ENCODE measurements at regions not wholly inside any gene's neighbourhood (a gene's known extent, or its start where the extent isn't known, plus 50 kb on each side); places are given as distances from the start of the nearest gene placed in this dataset.
A peak's percentile ranks its signal among the peaks of the same experiment; 100 is the strongest.
"Not testable (repeated sequence)": the region's sequence is repeated elsewhere in the genome, so short reads cannot be mapped to it uniquely, and the experiment has no call there.

DNA sequence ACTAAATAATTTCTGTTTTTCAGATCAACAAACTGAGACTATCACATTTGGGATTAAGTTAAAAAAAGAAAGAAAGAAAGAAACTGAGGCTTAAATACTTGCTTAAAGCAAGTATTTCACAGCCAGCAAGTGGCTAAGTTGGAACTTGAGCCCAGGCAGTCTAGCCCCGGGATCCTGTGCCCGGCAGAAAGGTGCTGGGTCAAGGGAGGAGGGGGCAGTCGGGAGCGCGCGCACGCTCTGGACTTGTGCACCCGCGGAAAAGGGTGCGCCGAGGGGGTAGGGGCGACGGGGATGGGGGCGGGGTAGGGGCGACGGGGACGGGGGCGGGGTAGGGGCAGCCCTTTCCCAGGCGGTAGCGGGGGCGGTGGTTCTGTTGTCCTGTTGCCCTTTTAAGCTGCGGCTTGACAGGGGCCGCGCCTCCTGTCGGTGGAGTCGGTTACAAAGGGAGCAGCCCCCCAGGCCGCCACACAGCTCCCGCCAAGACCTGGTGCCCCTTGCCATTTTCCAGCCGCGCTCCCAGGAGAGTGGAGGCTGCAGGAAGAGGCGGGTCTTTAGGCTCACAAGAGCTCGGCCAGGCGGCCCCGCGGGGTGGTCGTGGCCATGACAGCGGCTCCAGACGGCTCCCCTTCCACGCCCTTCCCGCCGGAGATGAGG is 60.6 kb downstream of the GOLGA8T start:
- not testable (repeated sequence) for H3K4me3 Mint-ChIP-seq (ENCODE audit: unreplicated experiment); H2AFZ ChIP-seq (ENCODE audit: low read depth, low read length); H3K9ac ChIP-seq (ENCODE audit: low read length); H3K27ac ChIP-seq (ENCODE audit: low read depth, low read length); H3K9me3 Mint-ChIP-seq (ENCODE audit: unreplicated experiment); H3K79me2 ChIP-seq (ENCODE audit: insufficient read depth, low read length); DNase-seq (ENCODE audit: low read depth); H3K27me3 Mint-ChIP-seq (ENCODE audit: low read depth, unreplicated experiment); H3K27me3 ChIP-seq (ENCODE audit: insufficient read depth, low read length); H4K20me1 ChIP-seq (ENCODE audit: insufficient read depth, low read length); H3K4me1 Mint-ChIP-seq (ENCODE audit: low read depth, unreplicated experiment); H3K9me3 ChIP-seq (ENCODE audit: insufficient read depth, low read depth, low read length); H3K4me1 ChIP-seq (ENCODE audit: insufficient read depth, low read length); H3K4me3 ChIP-seq (ENCODE audit: insufficient read depth, low read depth, low read length); H3K36me3 Mint-ChIP-seq (ENCODE audit: low read depth, unreplicated experiment); FAIRE-seq; H3K27ac Mint-ChIP-seq (ENCODE audit: unreplicated experiment); H3K36me3 ChIP-seq (ENCODE audit: insufficient read depth, low read length)
- H3K4me2 ChIP-seq (ENCODE audit: low read length), result peak overlapping the region; percentile 48

DNA sequence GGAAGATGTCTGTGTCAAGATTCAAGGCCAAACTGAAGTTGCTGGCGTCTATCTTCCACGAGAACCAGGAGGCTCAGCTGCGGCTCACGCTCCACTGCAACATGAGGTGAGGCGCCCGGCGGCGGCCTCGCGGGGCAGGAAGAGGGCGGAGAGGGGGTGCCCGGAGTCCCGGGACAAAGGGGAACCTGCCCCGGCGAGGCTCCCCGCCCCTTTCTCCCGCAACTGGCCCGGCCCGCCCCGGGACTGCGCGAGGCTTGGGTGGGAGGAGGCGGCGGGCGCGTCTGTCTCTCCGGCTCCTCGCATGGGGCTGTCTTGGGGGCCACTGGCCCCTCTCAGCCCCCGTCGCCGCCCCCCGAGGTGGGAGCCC is 61.1 kb downstream of the GOLGA8T start:
- not testable (repeated sequence) for FAIRE-seq; H4K20me1 ChIP-seq (ENCODE audit: insufficient read depth, low read length); H3K36me3 Mint-ChIP-seq (ENCODE audit: low read depth, unreplicated experiment); H3K9me3 Mint-ChIP-seq (ENCODE audit: unreplicated experiment); H3K36me3 ChIP-seq (ENCODE audit: insufficient read depth, low read length); H2AFZ ChIP-seq (ENCODE audit: low read depth, low read length); H3K27me3 ChIP-seq (ENCODE audit: insufficient read depth, low read length); H3K27ac ChIP-seq (ENCODE audit: low read depth, low read length); DNase-seq (ENCODE audit: low read depth); H3K4me1 ChIP-seq (ENCODE audit: insufficient read depth, low read length); H3K27me3 Mint-ChIP-seq (ENCODE audit: low read depth, unreplicated experiment); H3K9ac ChIP-seq (ENCODE audit: low read length); H3K4me3 Mint-ChIP-seq (ENCODE audit: unreplicated experiment); H3K79me2 ChIP-seq (ENCODE audit: insufficient read depth, low read length); H3K4me3 ChIP-seq (ENCODE audit: insufficient read depth, low read depth, low read length); H3K9me3 ChIP-seq (ENCODE audit: insufficient read depth, low read depth, low read length); H3K27ac Mint-ChIP-seq (ENCODE audit: unreplicated experiment); H3K4me1 Mint-ChIP-seq (ENCODE audit: low read depth, unreplicated experiment)
- peak overlapping the region; percentile 48 for H3K4me2 ChIP-seq (ENCODE audit: low read length)

DNA sequence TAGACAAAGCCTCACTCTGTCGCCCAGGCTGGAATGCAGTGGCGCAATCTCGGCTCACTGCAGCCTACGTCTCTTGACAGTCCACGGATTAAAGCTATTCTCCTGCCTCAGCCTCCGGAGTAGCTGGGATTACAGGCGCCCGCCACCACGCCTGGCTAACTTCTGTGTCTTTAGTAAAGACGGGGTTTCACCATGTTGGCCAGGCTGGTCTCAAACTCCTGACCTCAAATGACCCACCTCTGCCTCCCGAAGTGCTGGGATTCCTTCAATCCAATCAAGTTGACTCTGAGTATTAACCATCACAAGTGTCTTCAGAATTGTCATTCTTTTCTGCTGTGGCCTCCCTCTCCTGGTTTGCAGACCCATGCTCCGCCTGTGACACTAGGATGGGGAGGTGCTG is 61.9 kb downstream of the GOLGA8T start:
- not testable (repeated sequence) for H3K9me3 ChIP-seq (ENCODE audit: insufficient read depth, low read depth, low read length); H3K4me1 Mint-ChIP-seq (ENCODE audit: low read depth, unreplicated experiment); H3K36me3 ChIP-seq (ENCODE audit: insufficient read depth, low read length); H4K20me1 ChIP-seq (ENCODE audit: insufficient read depth, low read length); H3K27ac ChIP-seq (ENCODE audit: low read depth, low read length); H3K9me3 Mint-ChIP-seq (ENCODE audit: unreplicated experiment); H3K79me2 ChIP-seq (ENCODE audit: insufficient read depth, low read length); H3K9ac ChIP-seq (ENCODE audit: low read length); H3K36me3 Mint-ChIP-seq (ENCODE audit: low read depth, unreplicated experiment); DNase-seq (ENCODE audit: low read depth); H3K27me3 Mint-ChIP-seq (ENCODE audit: low read depth, unreplicated experiment); H3K4me3 Mint-ChIP-seq (ENCODE audit: unreplicated experiment); H2AFZ ChIP-seq (ENCODE audit: low read depth, low read length); H3K4me2 ChIP-seq (ENCODE audit: low read length); H3K27me3 ChIP-seq (ENCODE audit: insufficient read depth, low read length); H3K4me3 ChIP-seq (ENCODE audit: insufficient read depth, low read depth, low read length); H3K27ac Mint-ChIP-seq (ENCODE audit: unreplicated experiment); H3K4me1 ChIP-seq (ENCODE audit: insufficient read depth, low read length); FAIRE-seq

DNA sequence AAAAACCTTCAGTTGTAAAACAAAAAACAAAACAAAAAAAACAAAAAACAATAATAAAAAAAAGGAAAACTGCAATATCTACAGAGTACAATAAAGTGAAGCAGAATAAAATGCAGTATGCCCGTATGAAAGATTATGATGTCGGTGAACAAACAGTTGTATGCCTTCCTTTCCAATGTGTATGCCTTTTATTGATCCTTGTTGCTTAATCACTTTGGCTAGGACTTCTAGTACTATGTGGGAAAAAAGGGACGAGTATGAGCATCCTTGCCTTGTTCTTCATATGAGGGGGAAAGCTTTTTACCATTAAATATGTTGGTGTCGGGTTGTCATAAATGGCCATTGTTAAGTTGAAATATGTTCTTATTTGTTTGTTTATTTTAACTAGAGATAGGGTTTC is 66.7 kb downstream of the GOLGA8T start:
- not testable (repeated sequence) for H4K20me1 ChIP-seq (ENCODE audit: insufficient read depth, low read length); H3K27me3 Mint-ChIP-seq (ENCODE audit: low read depth, unreplicated experiment); H3K27ac ChIP-seq (ENCODE audit: low read depth, low read length); H3K4me3 Mint-ChIP-seq (ENCODE audit: unreplicated experiment); H3K36me3 Mint-ChIP-seq (ENCODE audit: low read depth, unreplicated experiment); H3K4me2 ChIP-seq (ENCODE audit: low read length); H3K4me1 ChIP-seq (ENCODE audit: insufficient read depth, low read length); H3K27ac Mint-ChIP-seq (ENCODE audit: unreplicated experiment); DNase-seq (ENCODE audit: low read depth); H2AFZ ChIP-seq (ENCODE audit: low read depth, low read length); H3K36me3 ChIP-seq (ENCODE audit: insufficient read depth, low read length); H3K79me2 ChIP-seq (ENCODE audit: insufficient read depth, low read length); FAIRE-seq; H3K9me3 ChIP-seq (ENCODE audit: insufficient read depth, low read depth, low read length); H3K4me1 Mint-ChIP-seq (ENCODE audit: low read depth, unreplicated experiment); H3K9me3 Mint-ChIP-seq (ENCODE audit: unreplicated experiment); H3K4me3 ChIP-seq (ENCODE audit: insufficient read depth, low read depth, low read length); H3K9ac ChIP-seq (ENCODE audit: low read length); H3K27me3 ChIP-seq (ENCODE audit: insufficient read depth, low read length)

DNA sequence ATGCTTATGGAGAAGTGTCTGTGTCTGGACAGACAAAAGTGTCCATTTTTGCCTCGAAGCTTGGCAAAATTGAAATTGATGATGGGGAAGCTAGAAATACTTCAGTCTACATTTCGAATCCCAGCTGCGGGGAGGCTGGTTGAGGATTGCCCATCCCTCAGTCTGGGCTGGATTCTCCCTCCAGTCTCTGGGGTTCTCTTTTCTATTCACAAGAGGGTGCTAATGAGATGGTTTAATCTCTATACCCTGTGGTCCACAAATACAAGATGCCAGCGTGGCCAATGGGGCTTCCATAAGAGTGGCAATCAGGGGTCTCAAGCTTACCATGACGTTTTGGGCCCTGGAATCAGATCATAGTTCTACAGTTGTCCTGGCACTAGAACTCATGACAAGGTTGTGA is 78.9 kb downstream of the GOLGA8T start:
- not testable (repeated sequence) for H3K9me3 ChIP-seq (ENCODE audit: insufficient read depth, low read depth, low read length); H3K9me3 Mint-ChIP-seq (ENCODE audit: unreplicated experiment); H3K9ac ChIP-seq (ENCODE audit: low read length); H3K27me3 ChIP-seq (ENCODE audit: insufficient read depth, low read length); H3K27ac Mint-ChIP-seq (ENCODE audit: unreplicated experiment); H3K27me3 Mint-ChIP-seq (ENCODE audit: low read depth, unreplicated experiment); H2AFZ ChIP-seq (ENCODE audit: low read depth, low read length); H4K20me1 ChIP-seq (ENCODE audit: insufficient read depth, low read length); DNase-seq (ENCODE audit: low read depth); H3K4me1 ChIP-seq (ENCODE audit: insufficient read depth, low read length); H3K4me3 Mint-ChIP-seq (ENCODE audit: unreplicated experiment); H3K4me1 Mint-ChIP-seq (ENCODE audit: low read depth, unreplicated experiment); H3K4me3 ChIP-seq (ENCODE audit: insufficient read depth, low read depth, low read length); H3K36me3 ChIP-seq (ENCODE audit: insufficient read depth, low read length); H3K4me2 ChIP-seq (ENCODE audit: low read length); FAIRE-seq; H3K36me3 Mint-ChIP-seq (ENCODE audit: low read depth, unreplicated experiment); H3K27ac ChIP-seq (ENCODE audit: low read depth, low read length); H3K79me2 ChIP-seq (ENCODE audit: insufficient read depth, low read length)

DNA sequence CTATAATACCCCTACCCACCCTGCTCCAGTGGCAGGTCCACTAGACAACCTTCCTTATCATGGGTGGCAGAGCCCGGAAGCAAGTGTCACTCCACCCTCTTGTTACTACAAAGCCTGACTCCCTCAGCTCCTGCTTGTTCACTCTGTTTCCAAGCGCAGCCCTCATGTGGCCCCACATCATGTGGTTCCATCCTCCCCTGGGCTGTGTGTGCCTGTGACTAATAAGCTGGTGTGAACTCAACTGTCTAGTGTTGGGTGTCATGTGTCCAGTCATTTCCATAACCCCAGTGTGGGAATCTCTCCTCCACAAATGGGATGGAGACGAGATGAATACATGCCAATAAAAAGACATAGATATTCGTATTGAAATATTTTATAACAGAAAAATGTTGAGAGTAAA is 87.0 kb downstream of the GOLGA8T start:
- not testable (repeated sequence) for H3K36me3 ChIP-seq (ENCODE audit: insufficient read depth, low read length); H3K36me3 Mint-ChIP-seq (ENCODE audit: low read depth, unreplicated experiment); H3K4me2 ChIP-seq (ENCODE audit: low read length); H4K20me1 ChIP-seq (ENCODE audit: insufficient read depth, low read length); DNase-seq (ENCODE audit: low read depth); H3K9me3 ChIP-seq (ENCODE audit: insufficient read depth, low read depth, low read length); FAIRE-seq; H3K27me3 Mint-ChIP-seq (ENCODE audit: low read depth, unreplicated experiment); H3K27me3 ChIP-seq (ENCODE audit: insufficient read depth, low read length); H3K4me3 Mint-ChIP-seq (ENCODE audit: unreplicated experiment); H3K9ac ChIP-seq (ENCODE audit: low read length); H3K27ac Mint-ChIP-seq (ENCODE audit: unreplicated experiment); H3K79me2 ChIP-seq (ENCODE audit: insufficient read depth, low read length); H2AFZ ChIP-seq (ENCODE audit: low read depth, low read length); H3K4me3 ChIP-seq (ENCODE audit: insufficient read depth, low read depth, low read length); H3K9me3 Mint-ChIP-seq (ENCODE audit: unreplicated experiment); H3K4me1 ChIP-seq (ENCODE audit: insufficient read depth, low read length); H3K4me1 Mint-ChIP-seq (ENCODE audit: low read depth, unreplicated experiment); H3K27ac ChIP-seq (ENCODE audit: low read depth, low read length)
